K562 (cell line): ENCODE measurements at regions not wholly inside any gene's neighbourhood (a gene's known extent, or its start where the extent isn't known, plus 50 kb on each side); places are given as distances from the start of the nearest gene placed in this dataset.

ENCODE experiments used
- ATAC-seq: fragments of 200-7000 bp; cut with Tn5 transposase; 3 replicates; pipeline ENCODE4 v1.9.1; 2020; ENCODE audit warnings: moderate library complexity
- BruUV-seq: library from RNA; stranded (reverse); fragments of 400-500 nt; replicated peaks from 2 replicates; lab custom pipeline; 2021; lab: Mats Ljungman, UMichigan
- CTCF ChIA-PET: fragments of 300-600 bp; formaldehyde crosslinking; extraction: SDS; loops from one replicate; lab custom pipeline; 2021; ENCODE audit warnings: low intra/inter-chr PET ratio; lab: Yijun Ruan, JAX
- POLR2A ChIA-PET: fragments of 300-600, 350-650 bp; sonication (Branson Sonifier 250); formaldehyde crosslinking; extraction: SDS; loops from one replicate; lab custom pipeline; 2021; ENCODE audit warnings: antibody characterized with exemption, inconsistent platforms; lab: Yijun Ruan, JAX
- DNase-seq, 4 experiments: peaks; one replicate each; pipeline versions ENCODE4 v3.0.0 to v3.0.0-alpha.2; 2011 to 2018; ENCODE audit warnings: low spot score in 3 of 4, mixed read lengths in 3 of 4; ENCODE audit errors: extremely low read depth in 1 of 4
- FAIRE-seq: peaks from 2 replicates; lab custom pipeline; 2011; peaks lifted over from hg19 to GRCh38; lab: Jason Lieb, UNC
- H2AFZ ChIP-seq: 2 replicates; pipeline ENCODE4 v1.6.0; 2011; ENCODE audit warnings: low read depth, low read length, control low read depth, inconsistent platforms
- H3K27ac ChIP-seq: fragments of 200-600 bp; 3 replicates; pipeline ENCODE4 v1.8.0; 2011; ENCODE audit warnings: low read depth, mild to moderate bottlenecking, control low read depth, inconsistent platforms, low read length, moderate library complexity, mixed read lengths; ENCODE audit errors: extremely low read depth
- H3K27me3 ChIP-seq, 2 experiments: fragments of 300-600 bp in 1 of 2; 2 replicates in 1 of 2; 3 replicates in 1 of 2; pipeline versions ENCODE4 v1.6.0 to v1.8.0; 2011; ENCODE audit warnings: inconsistent platforms in 2 of 2, low read length in 2 of 2, mild to moderate bottlenecking in 1 of 2, mixed read lengths in 1 of 2, moderate library complexity in 1 of 2; ENCODE audit not compliant: control insufficient read depth in 2 of 2, insufficient read depth in 2 of 2
- H3K36me3 ChIP-seq: fragments of 300-600 bp; 3 replicates; pipeline ENCODE4 v1.8.0; 2011; ENCODE audit warnings: mild to moderate bottlenecking, low read length, inconsistent platforms; ENCODE audit not compliant: control insufficient read depth, insufficient read depth
- H3K4me1 ChIP-seq, 2 experiments: fragments of 200-600 bp in 1 of 2; replicated peaks in 1 of 2; 2 replicates in 1 of 2; 3 replicates in 1 of 2; pipeline versions ENCODE4 v1.5.1 to v1.8.0; 2011; ENCODE audit warnings: inconsistent platforms in 2 of 2, low read length in 2 of 2, mild to moderate bottlenecking in 1 of 2, mixed read lengths in 1 of 2, moderate library complexity in 1 of 2; ENCODE audit not compliant: control insufficient read depth in 2 of 2, insufficient read depth in 2 of 2
- H3K4me2 ChIP-seq: 2 replicates; pipeline ENCODE4 v1.6.1; 2011; ENCODE audit warnings: low read length, control low read depth, inconsistent platforms, mixed read lengths; ENCODE audit not compliant: insufficient read depth
- H3K4me3 ChIP-seq: fragments of 200-600 bp; sonication (generic), shearing (Covaris generic); 2 replicates; pipeline ENCODE4 v1.5.1; 2016; ENCODE audit warnings: control low read depth, inconsistent platforms
- H3K79me2 ChIP-seq: fragments of 200-600 bp; 3 replicates; pipeline ENCODE4 v1.8.0; 2011; ENCODE audit warnings: low read length, inconsistent platforms; ENCODE audit not compliant: control insufficient read depth, insufficient read depth
- H3K9ac ChIP-seq, 2 experiments: 2 replicates each; pipeline versions ENCODE4 v1.6.0 to v1.6.1; 2011; ENCODE audit warnings: low read depth in 2 of 2, low read length in 2 of 2, control low read depth in 1 of 2, inconsistent platforms in 1 of 2, mild to moderate bottlenecking in 1 of 2, mixed read lengths in 1 of 2; ENCODE audit not compliant: insufficient read depth in 1 of 2
- H3K9me1 ChIP-seq: one replicate; pipeline ENCODE4 v1.6.0; 2011; ENCODE audit warnings: inconsistent platforms, mild to moderate bottlenecking, low read length, moderate library complexity; ENCODE audit not compliant: control insufficient read depth, insufficient read depth
- H3K9me3 ChIP-seq: replicated peaks from 2 replicates; pipeline ENCODE4 v1.5.1; 2011; ENCODE audit warnings: low read depth, low read length, inconsistent platforms; ENCODE audit not compliant: control insufficient read depth, insufficient read depth
- H4K20me1 ChIP-seq: replicated peaks from 2 replicates; pipeline ENCODE4 v1.6.1; 2011; ENCODE audit warnings: low read length, inconsistent platforms, mixed read lengths; ENCODE audit not compliant: control insufficient read depth, insufficient read depth
- CCAR2 ChIP-seq: fragments of 200-400 bp; formaldehyde crosslinking; IDR thresholded peaks from 2 replicates; pipeline ENCODE4 v1.6.1; 2017; ENCODE audit warnings: mild to moderate bottlenecking, low read depth, low read length
- NRF1 ChIP-seq, 2 experiments: fragments of 450-650 bp; IDR thresholded peaks in 1 of 2; conservative IDR thresholded peaks in 1 of 2; 2 replicates each; pipeline ENCODE4 v1.6.1; 2014; ENCODE audit warnings: mild to moderate bottlenecking in 2 of 2
- SMAD3 ChIP-seq: fragments of 450-650 bp; formaldehyde crosslinking; conservative IDR thresholded peaks from 2 replicates; pipeline ENCODE4 v1.4.0; 2020; ENCODE audit warnings: mild to moderate bottlenecking
- ZNF12 ChIP-seq: sonication (generic); formaldehyde crosslinking; IDR thresholded peaks from 2 replicates; pipeline ENCODE4 v1.4.0; 2020; ENCODE audit warnings: mild to moderate bottlenecking, missing genetic modification reagents
- ZNF121 ChIP-seq: sonication (generic); formaldehyde crosslinking; conservative IDR thresholded peaks from 2 replicates; pipeline ENCODE4 v1.8.0; 2022; ENCODE audit warnings: missing genetic modification reagents
- ZNF253 ChIP-seq: fragments of 250-450 bp; sonication (Bioruptor Pico); conservative IDR thresholded peaks from 2 replicates; pipeline ENCODE4 v1.6.1; 2021; ENCODE audit warnings: mild to moderate bottlenecking
- WGBS: fragments of 100-300 bp; shearing (Covaris generic); methylation state at CpG from one replicate; pipeline ENCODE4 v1.1.6; 2016; ENCODE audit warnings: low coverage, mixed read lengths; ENCODE audit not compliant: insufficient coverage; ENCODE audit errors: missing lambda C conversion rate; 5-methylcytosine and 5-hydroxymethylcytosine counted together
- in situ Hi-C: fragments of 300-500 bp; cut with MboI; formaldehyde crosslinking; loops from 4 replicates; pipeline ENCODE4 v1.15.0; 2018; ENCODE audit warnings: inconsistent platforms, mixed read lengths
- intact Hi-C: fragments of 100-400 bp; cut with micrococcal nuclease; formaldehyde crosslinking; loops from 2 replicates; pipeline ENCODE4 v1.14.2; 2022
- TF ChIP-seq, protein P1 (sequence below), 3 experiments: fragments of 200-800 bp in 1 of 3; sonication (Bioruptor generic) in 1 of 3; sonication (generic) in 1 of 3; formaldehyde crosslinking in 1 of 3; IDR thresholded peaks; 2 replicates each; pipeline versions ENCODE4 v1.6.1 to v1.8.0; 2016 to 2022; ENCODE audit warnings: mild to moderate bottlenecking in 2 of 3, missing compliant biosample characterization in 2 of 3, missing genetic modification characterization in 2 of 3, missing genetic modification reagents in 1 of 3
- TF ChIP-seq, protein P2 (sequence below): fragments of 250-450 bp; sonication (Bioruptor Pico); IDR thresholded peaks from 2 replicates; pipeline ENCODE4 v1.8.0; 2022; ENCODE audit warnings: moderate library complexity, mild to moderate bottlenecking, inconsistent platforms
- TF ChIP-seq, protein P3 (sequence below), 2 experiments: IDR thresholded peaks; 2 replicates each; pipeline ENCODE4 v1.6.1; 2011; ENCODE audit warnings: borderline replicate concordance in 1 of 2, control low read depth in 1 of 2, low read depth in 1 of 2, low read length in 1 of 2, mild to moderate bottlenecking in 1 of 2, mixed read lengths in 1 of 2, moderate library complexity in 1 of 2; ENCODE audit not compliant: insufficient read depth in 1 of 2, insufficient read length in 1 of 2, poor library complexity in 1 of 2, severe bottlenecking in 1 of 2; ENCODE audit errors: extremely low read depth in 1 of 2

DNA sequence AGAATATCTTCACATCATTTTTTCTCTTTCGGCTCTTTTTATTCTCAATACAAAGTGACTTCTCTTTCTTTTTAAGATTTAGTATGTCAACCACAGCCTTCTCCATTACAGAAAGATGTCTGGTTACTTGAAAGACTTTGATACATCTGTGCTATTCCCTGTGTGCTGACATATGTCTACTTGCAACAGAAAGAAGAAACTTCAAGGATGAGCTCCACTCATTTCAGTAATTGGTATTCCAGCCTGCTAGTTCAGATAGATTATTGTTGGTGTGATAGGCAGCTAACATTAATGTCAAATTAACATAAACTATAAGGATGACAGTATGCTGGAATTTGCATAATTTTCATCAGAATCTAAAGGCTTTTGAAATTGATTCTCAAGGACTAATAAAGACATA, 948.7 kb downstream of the PCDH18 start:
- Histone ChIP-seq H4K20me1 (no peaks in the 10 kb centered on the region), H3K4me2 (no peak overlapping the region), H3K27me3 (no peaks in the 10 kb centered on the region), H3K9ac (no peak overlapping the region), H3K36me3 (no peaks in the 10 kb centered on the region), H3K79me2 (no peaks in the 10 kb centered on the region), H2AFZ (no peak overlapping the region), H3K4me3 (no peak overlapping the region), H3K9me3 (no peaks in the 10 kb centered on the region; the same call in 1 of the 2 replicates)
- intact Hi-C loops, result no loop called here
- CTCF ChIA-PET, result no interaction called here
- DNase-seq, result no peak
- BruUV-seq, result no TSS peak
- TF ChIP-seq, protein P1, sequence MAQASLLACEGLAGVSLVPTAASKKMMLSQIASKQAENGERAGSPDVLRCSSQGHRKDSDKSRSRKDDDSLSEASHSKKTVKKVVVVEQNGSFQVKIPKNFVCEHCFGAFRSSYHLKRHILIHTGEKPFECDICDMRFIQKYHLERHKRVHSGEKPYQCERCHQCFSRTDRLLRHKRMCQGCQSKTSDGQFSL (CRISPR knock-in tag; IDR thresholded peaks at IDR 0.05), result no peak
- TF ChIP-seq, protein P1 (tag; IDR thresholded peaks at IDR 0.05), result no peak
- TF ChIP-seq ZNF12 (CRISPR knock-in tag) (no peak), ZNF253 (CRISPR knock-in tag) (no peak), CCAR2 (no peak), NRF1 (conservative IDR thresholded peaks at IDR 0.05 in 1 of 2, IDR thresholded peaks at IDR 0.05 in 1 of 2) (no peak), SMAD3 (CRISPR knock-in tag) (no peak), ZNF121 (CRISPR knock-in tag) (no peak)
- TF ChIP-seq, protein P2, sequence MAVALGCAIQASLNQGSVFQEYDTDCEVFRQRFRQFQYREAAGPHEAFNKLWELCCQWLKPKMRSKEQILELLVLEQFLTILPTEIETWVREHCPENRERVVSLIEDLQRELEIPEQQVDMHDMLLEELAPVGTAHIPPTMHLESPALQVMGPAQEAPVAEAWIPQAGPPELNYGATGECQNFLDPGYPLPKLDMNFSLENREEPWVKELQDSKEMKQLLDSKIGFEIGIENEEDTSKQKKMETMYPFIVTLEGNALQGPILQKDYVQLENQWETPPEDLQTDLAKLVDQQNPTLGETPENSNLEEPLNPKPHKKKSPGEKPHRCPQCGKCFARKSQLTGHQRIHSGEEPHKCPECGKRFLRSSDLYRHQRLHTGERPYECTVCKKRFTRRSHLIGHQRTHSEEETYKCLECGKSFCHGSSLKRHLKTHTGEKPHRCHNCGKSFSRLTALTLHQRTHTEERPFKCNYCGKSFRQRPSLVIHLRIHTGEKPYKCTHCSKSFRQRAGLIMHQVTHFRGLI (CRISPR knock-in tag), result no peak
- TF ChIP-seq, protein P3, sequence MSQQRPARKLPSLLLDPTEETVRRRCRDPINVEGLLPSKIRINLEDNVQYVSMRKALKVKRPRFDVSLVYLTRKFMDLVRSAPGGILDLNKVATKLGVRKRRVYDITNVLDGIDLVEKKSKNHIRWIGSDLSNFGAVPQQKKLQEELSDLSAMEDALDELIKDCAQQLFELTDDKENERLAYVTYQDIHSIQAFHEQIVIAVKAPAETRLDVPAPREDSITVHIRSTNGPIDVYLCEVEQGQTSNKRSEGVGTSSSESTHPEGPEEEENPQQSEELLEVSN (IDR thresholded peaks at IDR 0.05; ENCODE audit: borderline replicate concordance in 1 of 2, extremely low read depth in 1 of 2, insufficient read depth in 1 of 2, insufficient read length in 1 of 2, low read depth in 1 of 2, low read length in 1 of 2, poor library complexity in 1 of 2, severe bottlenecking in 1 of 2), result no peak
- TF ChIP-seq, all 486 proteins: peak for 0
- 7% methylated on average over 1 of the region's 1 CpG for WGBS
- POLR2A ChIA-PET, result no interaction called here
- Histone ChIP-seq H3K9me1 (no peaks in the 10 kb centered on the region), H3K4me1 (no peaks in the 10 kb centered on the region), H3K27ac (no peak overlapping the region)
- no peak for ATAC-seq
- no peak for FAIRE-seq
- in situ Hi-C loops, result no loop called here
